ENCODE measurements at regions not wholly inside any gene's neighbourhood (a gene's known extent, or its start where the extent isn't known, plus 50 kb on each side); places are given as distances from the start of the nearest gene placed in this dataset.

- DNase-seq (ENCODE audit: extremely low spot score in 2 of 2): no peak
- Histone ChIP-seq H3K4me3 (no peak overlapping the region), H3K36me3 (no peaks in the 10 kb centered on the region), H3K27ac (no peak overlapping the region), H3K4me1 (no peaks in the 10 kb centered on the region), H3K27me3 (no peaks in the 10 kb centered on the region), H3K9me3 (no peaks in the 10 kb centered on the region)
- intact Hi-C loops (cut with DNase I): no loop called here
- TF ChIP-seq, protein P1, sequence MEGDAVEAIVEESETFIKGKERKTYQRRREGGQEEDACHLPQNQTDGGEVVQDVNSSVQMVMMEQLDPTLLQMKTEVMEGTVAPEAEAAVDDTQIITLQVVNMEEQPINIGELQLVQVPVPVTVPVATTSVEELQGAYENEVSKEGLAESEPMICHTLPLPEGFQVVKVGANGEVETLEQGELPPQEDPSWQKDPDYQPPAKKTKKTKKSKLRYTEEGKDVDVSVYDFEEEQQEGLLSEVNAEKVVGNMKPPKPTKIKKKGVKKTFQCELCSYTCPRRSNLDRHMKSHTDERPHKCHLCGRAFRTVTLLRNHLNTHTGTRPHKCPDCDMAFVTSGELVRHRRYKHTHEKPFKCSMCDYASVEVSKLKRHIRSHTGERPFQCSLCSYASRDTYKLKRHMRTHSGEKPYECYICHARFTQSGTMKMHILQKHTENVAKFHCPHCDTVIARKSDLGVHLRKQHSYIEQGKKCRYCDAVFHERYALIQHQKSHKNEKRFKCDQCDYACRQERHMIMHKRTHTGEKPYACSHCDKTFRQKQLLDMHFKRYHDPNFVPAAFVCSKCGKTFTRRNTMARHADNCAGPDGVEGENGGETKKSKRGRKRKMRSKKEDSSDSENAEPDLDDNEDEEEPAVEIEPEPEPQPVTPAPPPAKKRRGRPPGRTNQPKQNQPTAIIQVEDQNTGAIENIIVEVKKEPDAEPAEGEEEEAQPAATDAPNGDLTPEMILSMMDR (IDR thresholded peaks at IDR 0.05): no peak
- TF ChIP-seq POLR2AphosphoS5 (IDR thresholded peaks at IDR 0.05; ENCODE audit: insufficient read depth in 1 of 2, low read depth in 1 of 2) (no peak), POLR2A (IDR thresholded peaks at IDR 0.05) (no peak)
Observed at GRCh38 chr10:3333426-3333825, 160.8 kb upstream of the PITRM1 start.

- no peak for DNase-seq (ENCODE audit: extremely low spot score in 2 of 2)
- Histone ChIP-seq H3K4me1 (no peaks in the 10 kb centered on the region), H3K27me3 (no peaks in the 10 kb centered on the region), H3K27ac (no peak overlapping the region), H3K36me3 (no peaks in the 10 kb centered on the region), H3K4me3 (no peak overlapping the region), H3K9me3 (no peaks in the 10 kb centered on the region)
- TF ChIP-seq POLR2A (IDR thresholded peaks at IDR 0.05): no peak
- TF ChIP-seq, protein P1 (IDR thresholded peaks at IDR 0.05): no peak
- TF ChIP-seq POLR2AphosphoS5 (IDR thresholded peaks at IDR 0.05; ENCODE audit: insufficient read depth in 1 of 2, low read depth in 1 of 2): no peak
- intact Hi-C loops (cut with DNase I): no loop called here
Observed at GRCh38 chr10:3331690-3332230, 159.2 kb upstream of the PITRM1 start.

DNA sequence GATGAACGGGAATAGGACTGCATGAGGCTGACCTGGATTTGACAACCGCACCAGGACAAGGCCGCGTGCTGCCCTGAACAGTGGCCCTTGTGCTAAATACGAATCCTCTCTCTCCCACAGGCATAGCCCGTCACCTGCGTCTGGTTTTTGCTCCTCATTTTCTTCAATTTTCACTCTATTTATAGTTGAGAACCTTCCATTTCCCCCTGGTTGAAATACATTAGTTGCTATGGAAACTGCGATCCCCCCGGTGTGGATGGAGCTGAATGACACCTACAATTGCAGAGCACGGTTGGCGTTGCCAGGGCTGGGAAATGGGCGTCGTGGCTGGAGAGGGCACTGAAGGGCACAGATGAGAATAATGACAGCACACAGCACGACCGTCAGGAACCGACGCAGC is 158.6 kb upstream of the PITRM1 start:
- TF ChIP-seq POLR2A (IDR thresholded peaks at IDR 0.05) (no peak), POLR2AphosphoS5 (IDR thresholded peaks at IDR 0.05; ENCODE audit: insufficient read depth in 1 of 2, low read depth in 1 of 2) (no peak)
- TF ChIP-seq, protein P1 (IDR thresholded peaks at IDR 0.05): no peak
- Histone ChIP-seq H3K36me3 (no peaks in the 10 kb centered on the region), H3K27ac (no peak overlapping the region), H3K4me3 (no peak overlapping the region), H3K27me3 (no peaks in the 10 kb centered on the region), H3K9me3 (no peaks in the 10 kb centered on the region), H3K4me1 (no peaks in the 10 kb centered on the region)
- no peak for DNase-seq (ENCODE audit: extremely low spot score in 2 of 2)
- intact Hi-C loops (cut with DNase I): no loop called here

GRCh38 chr10:3330663-3331062 is 158.1 kb upstream of the PITRM1 start:
- H3K36me3 ChIP-seq: no peaks in the 10 kb centered on the region
- H3K27me3 ChIP-seq: no peaks in the 10 kb centered on the region
- intact Hi-C loops (cut with DNase I): no loop called here
- no peak overlapping the region for H3K27ac ChIP-seq
- H3K9me3 ChIP-seq: no peaks in the 10 kb centered on the region
- no peak overlapping the region for H3K4me3 ChIP-seq
- DNase-seq (ENCODE audit: extremely low spot score in 2 of 2): no peak
- no peak for TF ChIP-seq POLR2AphosphoS5 (IDR thresholded peaks at IDR 0.05; ENCODE audit: insufficient read depth in 1 of 2, low read depth in 1 of 2)
- TF ChIP-seq POLR2A (IDR thresholded peaks at IDR 0.05): no peak
- TF ChIP-seq, protein P1 (IDR thresholded peaks at IDR 0.05): no peak
- H3K4me1 ChIP-seq: no peaks in the 10 kb centered on the region

DNA sequence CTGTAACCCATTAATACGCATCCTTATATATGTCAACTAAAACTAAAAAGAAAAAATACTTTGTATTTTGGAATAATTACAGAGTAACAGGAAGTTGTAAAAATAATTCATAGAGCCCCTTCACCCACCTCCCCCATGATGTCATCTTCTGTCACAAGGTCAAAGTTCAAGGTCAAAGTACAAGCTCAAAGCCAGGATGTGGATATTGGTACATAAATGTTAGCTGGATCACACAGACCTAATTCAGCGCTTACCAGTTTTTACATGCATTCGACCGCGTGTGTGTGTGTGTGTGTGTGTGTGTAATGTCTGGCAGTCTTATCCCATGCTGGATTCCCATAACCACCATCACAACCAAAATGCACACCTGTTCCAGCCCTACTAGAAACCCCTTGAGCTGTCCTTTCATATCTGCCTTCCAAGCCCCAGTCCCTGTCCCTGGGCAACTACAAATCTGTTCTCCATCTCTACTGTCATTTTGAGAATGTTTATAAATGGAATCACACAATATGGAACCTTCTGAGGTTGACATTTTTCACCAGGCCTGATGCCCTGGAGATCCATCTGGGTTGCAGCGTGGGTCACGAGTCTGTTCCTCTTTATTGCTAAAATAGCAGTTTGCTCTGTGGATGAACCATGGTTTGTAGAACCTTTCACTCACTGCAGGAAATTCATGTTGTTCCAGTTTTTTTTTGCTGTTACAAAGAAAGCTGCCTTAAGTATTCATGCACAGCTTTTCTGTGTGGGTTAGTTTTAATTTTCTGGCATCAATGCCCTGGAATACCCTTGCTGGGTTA is 153.6 kb upstream of the PITRM1 start:
- TF ChIP-seq POLR2AphosphoS5 (IDR thresholded peaks at IDR 0.05; ENCODE audit: insufficient read depth in 1 of 2, low read depth in 1 of 2) (no peak), POLR2A (IDR thresholded peaks at IDR 0.05) (no peak)
- TF ChIP-seq, protein P1 (IDR thresholded peaks at IDR 0.05): no peak
- H3K27ac ChIP-seq: no peak overlapping the region
- no peaks in the 10 kb centered on the region for H3K36me3 ChIP-seq
- peaks cover 4% of the 10 kb centered on the region for H3K4me1 ChIP-seq
- H3K9me3 ChIP-seq: no peaks in the 10 kb centered on the region
- no peak for DNase-seq (ENCODE audit: extremely low spot score in 2 of 2)
- intact Hi-C loops (cut with DNase I): no loop called here
- H3K27me3 ChIP-seq: no peaks in the 10 kb centered on the region
- H3K4me3 ChIP-seq: no peak overlapping the region

Data from vagina (tissue), 2 donors.